Colonic mucosa (tissue), 4 donors: ENCODE measurements at regions not wholly inside any gene's neighbourhood (a gene's known extent, or its start where the extent isn't known, plus 50 kb on each side); places are given as distances from the start of the nearest gene placed in this dataset.

Experiments used
- DNase-seq: peaks from one replicate; pipeline ENCODE4 v3.0.0-alpha.2; 2020
- H3K27ac ChIP-seq: fragments of 200-600 bp; one replicate; pipeline ENCODE4 v1.8.0; 2021
- H3K27me3 ChIP-seq: fragments of 200-600 bp; one replicate; pipeline ENCODE4 v1.8.0; 2021
- H3K36me3 ChIP-seq: fragments of 200-600 bp; one replicate; pipeline ENCODE4 v1.8.0; 2021
- H3K4me1 ChIP-seq: fragments of 200-600 bp; one replicate; pipeline ENCODE4 v1.8.0; 2021; ENCODE audit warnings: mild to moderate bottlenecking
- H3K4me3 ChIP-seq: fragments of 200-600 bp; one replicate; pipeline ENCODE4 v1.8.0; 2021
- H3K9ac ChIP-seq, 2 donors: one replicate each; pipeline ENCODE4 v1.7.0; 2013; ENCODE audit warnings: control low read depth in 2 of 2, low read depth in 2 of 2, low read length in 2 of 2
- H3K9me3 ChIP-seq: fragments of 200-600 bp; one replicate; pipeline ENCODE4 v1.8.0; 2021
- intact Hi-C: fragments of 100-400 bp; cut with DNase I; formaldehyde crosslinking; loops from one replicate; pipeline ENCODE4 v1.14.1; 2022
- TF ChIP-seq, protein P1 (sequence below): fragments of 200-600 bp; IDR thresholded peaks from one replicate; pipeline ENCODE4 v1.8.0; 2022; ENCODE audit warnings: antibody characterized with exemption, mild to moderate bottlenecking
- donor health status: healthy.
- donor health status: DM: no; HTN: no; CAD: no.
- donor health status: DM: no; HTN: no; CAD: no.

DNA sequence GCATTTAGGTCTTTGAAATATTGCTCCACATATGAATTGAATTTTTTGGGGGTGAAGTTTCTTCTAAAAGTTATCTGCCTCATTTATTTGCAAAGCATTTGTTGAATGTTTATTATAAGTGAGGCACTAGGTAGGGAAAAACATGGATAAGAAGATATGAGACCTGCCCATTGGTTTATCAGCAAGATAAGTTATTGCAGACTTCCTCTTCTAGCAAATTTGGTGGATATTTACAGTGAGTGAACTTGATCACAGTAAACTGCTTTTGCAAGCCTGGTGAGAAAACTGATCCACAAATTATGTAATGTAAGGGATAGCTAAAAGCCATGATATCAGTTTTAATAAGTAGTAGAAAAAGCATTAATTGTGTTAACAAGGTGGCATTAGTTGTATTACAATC lies 364.8 kb downstream of the SOCS6 start:
- TF ChIP-seq, protein P1, sequence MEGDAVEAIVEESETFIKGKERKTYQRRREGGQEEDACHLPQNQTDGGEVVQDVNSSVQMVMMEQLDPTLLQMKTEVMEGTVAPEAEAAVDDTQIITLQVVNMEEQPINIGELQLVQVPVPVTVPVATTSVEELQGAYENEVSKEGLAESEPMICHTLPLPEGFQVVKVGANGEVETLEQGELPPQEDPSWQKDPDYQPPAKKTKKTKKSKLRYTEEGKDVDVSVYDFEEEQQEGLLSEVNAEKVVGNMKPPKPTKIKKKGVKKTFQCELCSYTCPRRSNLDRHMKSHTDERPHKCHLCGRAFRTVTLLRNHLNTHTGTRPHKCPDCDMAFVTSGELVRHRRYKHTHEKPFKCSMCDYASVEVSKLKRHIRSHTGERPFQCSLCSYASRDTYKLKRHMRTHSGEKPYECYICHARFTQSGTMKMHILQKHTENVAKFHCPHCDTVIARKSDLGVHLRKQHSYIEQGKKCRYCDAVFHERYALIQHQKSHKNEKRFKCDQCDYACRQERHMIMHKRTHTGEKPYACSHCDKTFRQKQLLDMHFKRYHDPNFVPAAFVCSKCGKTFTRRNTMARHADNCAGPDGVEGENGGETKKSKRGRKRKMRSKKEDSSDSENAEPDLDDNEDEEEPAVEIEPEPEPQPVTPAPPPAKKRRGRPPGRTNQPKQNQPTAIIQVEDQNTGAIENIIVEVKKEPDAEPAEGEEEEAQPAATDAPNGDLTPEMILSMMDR: no peak
- Histone ChIP-seq H3K36me3 (no peaks in the 10 kb centered on the region), H3K4me3 (no peak overlapping the region), H3K4me1 (no peaks in the 10 kb centered on the region), H3K27me3 (no peaks in the 10 kb centered on the region), H3K9me3 (no peaks in the 10 kb centered on the region), H3K27ac (no peak overlapping the region), H3K9ac (no peak overlapping the region)
- intact Hi-C loops: no loop called here
- DNase-seq: no peak

DNA sequence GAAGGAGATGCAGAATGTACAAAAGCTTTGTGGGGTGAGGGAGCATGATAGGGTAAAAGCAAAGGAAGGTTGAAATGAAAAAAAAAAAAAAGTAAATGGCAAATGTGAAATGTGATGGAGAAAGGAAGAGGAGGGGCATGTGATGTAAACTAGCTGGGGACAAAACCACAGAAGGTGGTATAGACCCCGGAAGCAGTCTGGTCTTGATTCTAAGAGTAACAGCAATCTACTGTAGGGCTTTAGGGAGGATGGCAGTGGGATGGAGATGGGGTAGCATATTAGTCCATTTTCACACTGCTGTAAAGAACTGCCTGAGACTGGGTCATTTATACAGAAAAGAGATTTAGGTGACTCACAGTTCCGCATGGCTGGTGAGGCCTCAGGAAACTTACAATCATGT lies 362.0 kb downstream of the SOCS6 start:
- no peaks in the 10 kb centered on the region for H3K36me3 ChIP-seq
- no peak overlapping the region for H3K27ac ChIP-seq
- DNase-seq: no peak
- no peaks in the 10 kb centered on the region for H3K9me3 ChIP-seq
- intact Hi-C loops: no loop called here
- no peak overlapping the region for H3K4me3 ChIP-seq
- no peak overlapping the region for H3K9ac ChIP-seq
- TF ChIP-seq, protein P1: no peak
- H3K27me3 ChIP-seq: no peaks in the 10 kb centered on the region
- no peaks in the 10 kb centered on the region for H3K4me1 ChIP-seq

DNA sequence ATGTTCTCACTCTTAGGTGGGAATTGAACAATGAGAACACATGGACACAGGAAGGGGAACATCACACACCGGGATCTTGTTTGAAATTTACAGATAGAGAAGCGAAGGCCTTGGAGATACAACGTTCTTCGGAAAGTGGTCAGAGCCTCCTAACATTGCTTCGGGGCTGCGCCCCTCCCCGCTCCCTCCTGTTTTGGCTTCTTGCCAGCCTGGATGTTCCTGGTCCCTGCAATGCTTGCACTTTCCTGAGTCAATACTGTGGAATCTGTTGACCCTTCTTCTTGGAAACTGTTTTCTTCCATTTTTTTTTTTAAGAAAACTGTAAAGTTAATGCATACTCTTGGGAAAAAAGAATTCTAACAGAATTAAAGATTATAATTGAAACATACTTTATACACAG lies 360.8 kb downstream of the SOCS6 start:
- intact Hi-C loops: no loop called here
- H3K27me3 ChIP-seq: no peaks in the 10 kb centered on the region
- no peak overlapping the region for H3K27ac ChIP-seq
- TF ChIP-seq, protein P1: no peak
- DNase-seq: no peak
- H3K36me3 ChIP-seq: no peaks in the 10 kb centered on the region
- H3K9ac ChIP-seq: no peak overlapping the region
- H3K4me3 ChIP-seq: no peak overlapping the region
- H3K9me3 ChIP-seq: no peaks in the 10 kb centered on the region
- no peaks in the 10 kb centered on the region for H3K4me1 ChIP-seq

DNA sequence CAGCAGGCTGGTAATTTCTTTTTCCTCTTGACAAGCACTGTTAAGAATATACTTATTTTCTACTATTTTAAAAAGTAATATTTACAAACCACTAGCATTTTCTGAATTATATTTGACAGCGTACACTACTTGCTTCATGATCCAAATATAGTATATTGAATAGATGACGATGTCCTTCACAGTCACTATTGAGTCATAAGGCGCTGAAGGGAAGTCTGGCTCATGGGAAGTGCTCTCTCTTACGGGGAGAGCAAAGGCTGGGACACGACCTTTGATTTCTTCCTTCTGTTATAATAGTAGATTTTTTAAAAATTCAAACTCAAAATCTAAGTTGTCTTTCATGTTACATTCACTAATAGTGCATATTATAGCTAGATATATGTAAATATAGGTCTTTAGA lies 357.1 kb downstream of the SOCS6 start:
- no peaks in the 10 kb centered on the region for H3K9me3 ChIP-seq
- no peak overlapping the region for H3K4me3 ChIP-seq
- no peaks in the 10 kb centered on the region for H3K36me3 ChIP-seq
- H3K27me3 ChIP-seq: no peaks in the 10 kb centered on the region
- DNase-seq: no peak
- no peak overlapping the region for H3K9ac ChIP-seq
- H3K27ac ChIP-seq: no peak overlapping the region
- TF ChIP-seq, protein P1: no peak
- no peaks in the 10 kb centered on the region for H3K4me1 ChIP-seq
- intact Hi-C loops: no loop called here

DNA sequence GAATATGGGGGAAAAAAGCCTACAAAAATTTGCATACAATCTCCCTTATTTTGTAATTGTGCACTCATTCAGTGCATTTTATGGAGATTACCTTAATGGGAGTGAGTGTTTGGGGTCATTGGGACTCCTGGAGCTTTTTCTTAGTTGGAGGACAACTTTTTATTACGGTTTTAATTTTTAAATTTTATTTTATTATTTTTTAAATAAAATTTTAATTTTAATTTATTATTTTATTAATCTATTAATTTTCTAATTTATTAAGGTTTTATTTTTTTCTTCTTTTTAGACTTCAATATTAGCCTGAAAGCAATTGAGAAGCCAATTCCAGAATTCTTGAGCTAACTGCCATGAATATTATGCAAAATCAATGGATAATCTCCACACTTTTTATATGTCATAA lies 355.0 kb downstream of the SOCS6 start:
- Histone ChIP-seq H3K4me3 (no peak overlapping the region), H3K27me3 (no peaks in the 10 kb centered on the region), H3K36me3 (no peaks in the 10 kb centered on the region), H3K9ac (no peak overlapping the region), H3K27ac (no peak overlapping the region), H3K4me1 (no peaks in the 10 kb centered on the region), H3K9me3 (no peaks in the 10 kb centered on the region)
- TF ChIP-seq, protein P1: no peak
- no peak for DNase-seq
- intact Hi-C loops: no loop called here
